ENCODE measurements at regions not wholly inside any gene's neighbourhood (a gene's known extent, or its start where the extent isn't known, plus 50 kb on each side); places are given as distances from the start of the nearest gene placed in this dataset.

- no peak overlapping the region for H3K4me3 Mint-ChIP-seq
- Histone ChIP-seq H3K27me3 (ENCODE audit: control insufficient read depth, insufficient read depth, low read length) (no peaks in the 10 kb centered on the region), H3K4me1 (ENCODE audit: control insufficient read depth, insufficient read depth, low read length) (no peaks in the 10 kb centered on the region), H3K27ac (ENCODE audit: low read length) (no peak overlapping the region), H3K36me3 (ENCODE audit: control insufficient read depth, insufficient read depth, low read length) (no peaks in the 10 kb centered on the region), H3K4me3 (ENCODE audit: low read length) (no peak overlapping the region), H3K9me3 (ENCODE audit: control insufficient read depth, insufficient read depth, low read length) (no peaks in the 10 kb centered on the region)
- WGBS (ENCODE audit: insufficient coverage), result 86% methylated on average over 5 of the region's 7 CpGs
- no peaks in the 10 kb centered on the region for H3K36me3 Mint-ChIP-seq
- no peaks in the 10 kb centered on the region for H3K4me1 Mint-ChIP-seq
- DNase-seq (no peak), ATAC-seq (no peak)
- no peaks in the 10 kb centered on the region for H3K9me3 Mint-ChIP-seq
- no peak overlapping the region for H3K27ac Mint-ChIP-seq
- TF ChIP-seq CTCF (IDR thresholded peaks at IDR 0.05), result no peak
- intact Hi-C loops (cut with micrococcal nuclease), result no loop called here
- peaks cover 9 to 34% of the 10 kb centered on the region in 2 donors for H3K27me3 Mint-ChIP-seq (ENCODE audit: low read depth in 2 of 2)
Measured at GRCh38 chr5:14932902-14933469, 61.4 kb upstream of the ANKH start.

GRCh38 chr5:14930486-14930885, 58.9 kb upstream of the ANKH start:
- H3K9me3 Mint-ChIP-seq, result no peaks in the 10 kb centered on the region
- ATAC-seq (no peak), DNase-seq (no peak)
- no peak overlapping the region for H3K4me3 Mint-ChIP-seq
- no peaks in the 10 kb centered on the region for H3K36me3 ChIP-seq (ENCODE audit: control insufficient read depth, insufficient read depth, low read length)
- H3K27me3 Mint-ChIP-seq (ENCODE audit: low read depth in 2 of 2), result peaks cover 2 to 12% of the 10 kb centered on the region in 2 donors
- H3K27ac Mint-ChIP-seq, result no peak overlapping the region
- H3K4me1 Mint-ChIP-seq, result no peaks in the 10 kb centered on the region
- intact Hi-C loops (cut with micrococcal nuclease), result no loop called here
- no peak overlapping the region for H3K4me3 ChIP-seq (ENCODE audit: low read length)
- H3K27me3 ChIP-seq (ENCODE audit: control insufficient read depth, insufficient read depth, low read length), result no peaks in the 10 kb centered on the region
- TF ChIP-seq CTCF (IDR thresholded peaks at IDR 0.05), result no peak
- no peaks in the 10 kb centered on the region for H3K9me3 ChIP-seq (ENCODE audit: control insufficient read depth, insufficient read depth, low read length)
- H3K36me3 Mint-ChIP-seq, result no peaks in the 10 kb centered on the region
- H3K4me1 ChIP-seq (ENCODE audit: control insufficient read depth, insufficient read depth, low read length), result peaks cover 9% of the 10 kb centered on the region
- WGBS (ENCODE audit: insufficient coverage), result 96% methylated on average over 3 of the region's 3 CpGs
- H3K27ac ChIP-seq (ENCODE audit: low read length), result no peak overlapping the region

- Histone ChIP-seq H3K36me3 (ENCODE audit: control insufficient read depth, insufficient read depth, low read length) (no peaks in the 10 kb centered on the region), H3K27ac (ENCODE audit: low read length) (no peak overlapping the region), H3K9me3 (ENCODE audit: control insufficient read depth, insufficient read depth, low read length) (no peaks in the 10 kb centered on the region), H3K4me3 (ENCODE audit: low read length) (no peak overlapping the region), H3K27me3 (ENCODE audit: control insufficient read depth, insufficient read depth, low read length) (no peaks in the 10 kb centered on the region), H3K4me1 (ENCODE audit: control insufficient read depth, insufficient read depth, low read length) (peaks cover 9% of the 10 kb centered on the region)
- H3K27ac Mint-ChIP-seq, result no peak overlapping the region
- ATAC-seq (no peak), DNase-seq (no peak)
- no peak for TF ChIP-seq CTCF (IDR thresholded peaks at IDR 0.05)
- intact Hi-C loops (cut with micrococcal nuclease), result no loop called here
- H3K36me3 Mint-ChIP-seq, result no peaks in the 10 kb centered on the region
- no peaks in the 10 kb centered on the region for H3K9me3 Mint-ChIP-seq
- no peak overlapping the region for H3K4me3 Mint-ChIP-seq
- WGBS (ENCODE audit: insufficient coverage), result 90% methylated on average over 3 of the region's 5 CpGs
- H3K4me1 Mint-ChIP-seq, result no peaks in the 10 kb centered on the region
- H3K27me3 Mint-ChIP-seq (ENCODE audit: low read depth in 2 of 2), result peaks cover 0 to 5% of the 10 kb centered on the region in 2 donors
Measured at GRCh38 chr5:14929293-14930065, 57.9 kb upstream of the ANKH start.

Data from natural killer cell (primary cell).